Mucosa of rectum (tissue), 2 donors: ENCODE measurements at regions not wholly inside any gene's neighbourhood (a gene's known extent, or its start where the extent isn't known, plus 50 kb on each side); places are given as distances from the start of the nearest gene placed in this dataset.
A peak's percentile ranks its signal among the peaks of the same experiment; 100 is the strongest.
"Not testable (repeated sequence)": the region's sequence is repeated elsewhere in the genome, so short reads cannot be mapped to it uniquely, and the experiment has no call there.

Experiments used
- H3K27ac ChIP-seq, 2 donors: one replicate each; pipeline ENCODE4 v1.7.0; 2013; ENCODE audit warnings: inconsistent platforms in 2 of 2, low read depth in 2 of 2, low read length in 2 of 2
- H3K27me3 ChIP-seq, 2 donors: one replicate each; pipeline ENCODE4 v1.7.0; 2013; ENCODE audit warnings: low read length in 2 of 2; ENCODE audit not compliant: control insufficient read depth in 2 of 2, insufficient read depth in 2 of 2
- H3K36me3 ChIP-seq, 2 donors: one replicate each; pipeline ENCODE4 v1.7.0; 2013; ENCODE audit warnings: low read length in 2 of 2; ENCODE audit not compliant: control insufficient read depth in 2 of 2, insufficient read depth in 2 of 2
- H3K4me1 ChIP-seq, 2 donors: one replicate each; pipeline ENCODE4 v1.7.0; 2013; ENCODE audit warnings: low read length in 2 of 2, mild to moderate bottlenecking in 1 of 2; ENCODE audit not compliant: control insufficient read depth in 2 of 2, insufficient read depth in 2 of 2
- H3K4me3 ChIP-seq, 2 donors: one replicate each; pipeline ENCODE4 v1.7.0; 2013; ENCODE audit warnings: low read length in 2 of 2
- H3K9ac ChIP-seq, 2 donors: one replicate each; pipeline ENCODE4 v1.7.0; 2013; ENCODE audit warnings: low read length in 2 of 2, low read depth in 1 of 2, mild to moderate bottlenecking in 1 of 2
- H3K9me3 ChIP-seq, 2 donors: one replicate each; pipeline ENCODE4 v1.7.0; 2013; ENCODE audit warnings: low read length in 2 of 2; ENCODE audit not compliant: control insufficient read depth in 2 of 2
- donor health status: healthy.
- donor health status: Normal muscosa, but diverticular disease.

DNA sequence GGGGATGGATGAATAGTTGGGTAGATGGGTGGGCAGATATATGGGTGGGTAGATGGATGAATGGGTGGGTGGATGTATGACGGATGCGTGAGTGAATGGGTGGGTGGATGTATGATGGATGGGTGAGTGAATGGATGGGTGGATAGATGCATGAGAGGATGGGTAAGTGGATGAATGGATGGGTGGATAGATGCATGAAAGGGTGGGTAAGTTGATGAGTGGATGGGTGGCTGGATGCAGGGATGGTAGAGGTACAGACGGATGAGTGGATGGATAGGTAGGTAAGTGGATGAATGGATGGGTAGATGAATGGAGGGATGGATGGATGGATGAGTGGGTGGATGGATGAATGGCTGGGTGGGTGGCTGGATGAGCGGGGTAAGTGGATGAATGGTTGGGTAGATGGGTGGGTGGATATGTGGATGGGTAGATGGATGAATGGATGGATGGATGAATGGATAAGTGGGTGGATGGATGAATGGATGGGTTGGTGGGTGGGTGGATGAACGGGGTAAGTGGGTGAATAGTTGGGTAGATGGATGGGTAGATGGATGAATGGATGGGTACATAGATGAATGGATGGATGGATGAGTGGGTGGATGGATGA is 208.9 kb downstream of the NPIPB11 start:
- not testable (repeated sequence) for H3K36me3 ChIP-seq, H3K9me3 ChIP-seq, H3K27ac ChIP-seq, H3K4me1 ChIP-seq, H3K27me3 ChIP-seq, H3K9ac ChIP-seq, H3K4me3 ChIP-seq

DNA sequence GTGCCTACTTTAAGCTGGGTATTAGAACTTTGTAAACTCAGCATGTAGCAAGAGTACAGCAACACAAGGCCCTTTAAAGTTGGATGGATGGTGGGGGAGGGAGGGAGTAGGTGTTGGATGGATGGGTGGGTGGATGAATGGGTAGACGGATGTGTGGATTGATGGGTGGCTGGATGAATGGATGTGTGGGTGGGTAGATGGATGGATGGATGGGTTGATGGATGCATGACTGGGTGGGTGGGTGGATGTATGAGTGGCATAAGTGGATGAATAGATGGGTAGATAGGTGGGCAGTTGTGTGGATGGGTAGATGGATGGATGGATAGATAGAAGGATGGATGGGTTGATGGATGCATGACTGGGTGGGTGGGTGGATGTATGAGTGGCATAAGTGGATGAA is 209.8 kb downstream of the NPIPB11 start:
- H3K9me3 ChIP-seq, H3K9ac ChIP-seq, H3K27ac ChIP-seq, H3K36me3 ChIP-seq, H3K4me1 ChIP-seq, H3K4me3 ChIP-seq, H3K27me3 ChIP-seq: not testable (repeated sequence)

DNA sequence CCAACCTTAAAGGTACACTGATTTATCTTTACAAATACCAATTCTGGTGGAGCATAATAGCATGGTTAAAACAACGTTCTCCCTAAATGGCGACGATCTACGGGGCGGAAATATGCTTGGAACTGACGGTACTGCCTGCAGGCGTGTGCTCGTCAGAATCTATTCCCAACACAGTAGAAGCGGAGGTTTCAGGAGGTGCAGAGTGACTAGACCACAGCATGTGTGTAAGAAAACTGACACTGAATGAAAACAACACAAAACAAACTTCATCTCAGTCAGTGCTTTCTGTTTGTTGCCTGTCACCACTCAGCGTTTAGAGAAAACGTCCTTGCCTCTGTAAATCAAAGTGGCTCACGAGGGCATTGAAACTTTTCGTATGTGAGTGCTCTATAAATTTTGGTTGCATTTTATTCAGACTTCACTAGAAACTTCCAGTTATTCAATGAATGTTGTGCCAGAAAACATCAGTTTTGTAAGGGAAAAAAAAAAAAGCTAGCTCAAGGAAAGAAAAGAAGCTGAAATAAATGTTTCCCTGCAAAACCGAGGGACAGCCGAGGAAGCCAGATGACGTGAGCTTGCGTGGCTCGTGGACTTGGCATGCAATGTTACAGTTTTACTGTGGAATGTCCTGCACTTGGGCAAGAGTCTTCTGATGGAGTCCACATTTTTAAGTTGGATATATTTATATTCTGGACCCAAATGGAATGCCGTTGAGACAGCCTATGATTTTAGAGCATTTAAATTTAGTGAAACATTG is 210.4 kb downstream of the LAT start:
- not testable (repeated sequence) for H3K27me3 ChIP-seq
- H3K27ac ChIP-seq: peak overlapping the region in 1 of 2 donors; percentile 24

DNA sequence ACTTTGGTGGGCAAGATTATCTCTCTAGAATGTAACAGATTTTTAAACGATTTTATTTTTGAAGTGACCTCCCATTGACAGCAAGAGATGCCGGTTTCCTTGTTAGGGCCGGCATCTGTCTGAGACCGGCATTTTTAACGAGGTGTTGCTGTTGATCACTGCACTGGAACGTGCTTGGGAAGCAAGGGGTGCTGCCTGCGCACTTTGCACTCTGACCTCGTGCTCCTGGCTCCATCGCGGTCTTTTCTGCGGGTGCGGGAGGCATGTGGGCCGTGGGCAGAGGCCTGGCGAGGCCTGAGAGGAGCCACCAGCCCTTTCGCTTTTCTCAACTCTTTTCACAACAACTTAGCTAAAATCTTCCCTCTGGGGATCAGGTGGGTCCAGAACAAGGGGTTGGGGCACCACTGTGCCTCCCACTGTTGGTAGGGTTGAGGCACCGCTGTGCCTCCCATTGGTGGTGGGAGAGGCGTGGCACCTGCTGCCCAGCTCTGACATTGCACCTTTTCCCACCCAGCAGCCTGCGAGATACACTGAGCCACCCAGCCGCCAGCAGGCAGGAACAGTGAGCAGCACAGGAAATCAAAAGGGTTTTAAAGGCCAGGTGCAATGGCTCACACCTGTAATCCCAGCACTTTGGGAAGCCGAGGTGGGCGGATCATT is 209.5 kb downstream of the LAT start:
- H3K27ac ChIP-seq, H3K4me1 ChIP-seq, H3K4me3 ChIP-seq, H3K9me3 ChIP-seq, H3K36me3 ChIP-seq, H3K9ac ChIP-seq, H3K27me3 ChIP-seq: not testable (repeated sequence)

More for the DNA sequence above, 210.4 kb downstream of the LAT start:
- not testable (repeated sequence) for H3K9ac ChIP-seq, H3K4me1 ChIP-seq, H3K9me3 ChIP-seq, H3K36me3 ChIP-seq, H3K4me3 ChIP-seq

DNA sequence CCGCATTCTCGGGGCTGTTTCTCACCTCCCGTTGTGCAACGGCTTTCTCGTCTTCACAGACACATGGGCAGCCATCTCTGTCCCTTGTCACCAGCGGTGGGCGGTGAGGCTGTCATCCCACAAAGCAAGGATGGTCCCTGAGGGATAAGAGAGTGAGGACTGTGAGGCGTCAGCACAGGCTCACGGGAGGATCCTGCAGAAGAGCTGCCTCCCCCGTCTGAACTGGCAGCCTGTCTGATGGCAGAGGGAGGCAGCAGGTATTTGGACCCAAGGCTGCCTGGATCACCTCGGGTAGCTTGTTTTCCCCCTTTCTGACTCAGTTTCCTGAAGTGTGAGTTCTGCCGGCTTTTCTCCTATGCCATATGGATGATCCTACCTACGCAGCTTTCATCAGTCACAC is 208.8 kb downstream of the LAT start:
- H3K27me3 ChIP-seq, H3K4me3 ChIP-seq, H3K9me3 ChIP-seq, H3K36me3 ChIP-seq, H3K27ac ChIP-seq, H3K4me1 ChIP-seq, H3K9ac ChIP-seq: not testable (repeated sequence)

DNA sequence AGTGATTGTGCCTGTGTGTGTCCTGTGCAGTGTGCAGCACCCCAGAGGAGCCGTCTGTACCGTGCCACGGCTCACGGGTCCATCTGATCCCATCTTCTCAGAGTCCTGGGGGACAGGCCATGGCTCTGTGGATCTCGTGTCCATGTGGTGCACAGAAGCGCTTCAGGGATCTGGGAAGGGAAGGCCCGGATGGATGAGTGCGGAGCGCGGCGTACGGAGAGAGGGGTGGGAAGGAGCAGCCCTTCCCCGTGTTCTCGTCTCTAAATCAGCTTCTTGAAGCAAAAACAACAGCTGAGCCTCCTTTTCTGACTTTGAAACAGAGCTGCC is 208.4 kb downstream of the LAT start:
- H3K27me3 ChIP-seq, H3K4me3 ChIP-seq, H3K4me1 ChIP-seq, H3K9me3 ChIP-seq, H3K9ac ChIP-seq, H3K27ac ChIP-seq, H3K36me3 ChIP-seq: not testable (repeated sequence)

DNA sequence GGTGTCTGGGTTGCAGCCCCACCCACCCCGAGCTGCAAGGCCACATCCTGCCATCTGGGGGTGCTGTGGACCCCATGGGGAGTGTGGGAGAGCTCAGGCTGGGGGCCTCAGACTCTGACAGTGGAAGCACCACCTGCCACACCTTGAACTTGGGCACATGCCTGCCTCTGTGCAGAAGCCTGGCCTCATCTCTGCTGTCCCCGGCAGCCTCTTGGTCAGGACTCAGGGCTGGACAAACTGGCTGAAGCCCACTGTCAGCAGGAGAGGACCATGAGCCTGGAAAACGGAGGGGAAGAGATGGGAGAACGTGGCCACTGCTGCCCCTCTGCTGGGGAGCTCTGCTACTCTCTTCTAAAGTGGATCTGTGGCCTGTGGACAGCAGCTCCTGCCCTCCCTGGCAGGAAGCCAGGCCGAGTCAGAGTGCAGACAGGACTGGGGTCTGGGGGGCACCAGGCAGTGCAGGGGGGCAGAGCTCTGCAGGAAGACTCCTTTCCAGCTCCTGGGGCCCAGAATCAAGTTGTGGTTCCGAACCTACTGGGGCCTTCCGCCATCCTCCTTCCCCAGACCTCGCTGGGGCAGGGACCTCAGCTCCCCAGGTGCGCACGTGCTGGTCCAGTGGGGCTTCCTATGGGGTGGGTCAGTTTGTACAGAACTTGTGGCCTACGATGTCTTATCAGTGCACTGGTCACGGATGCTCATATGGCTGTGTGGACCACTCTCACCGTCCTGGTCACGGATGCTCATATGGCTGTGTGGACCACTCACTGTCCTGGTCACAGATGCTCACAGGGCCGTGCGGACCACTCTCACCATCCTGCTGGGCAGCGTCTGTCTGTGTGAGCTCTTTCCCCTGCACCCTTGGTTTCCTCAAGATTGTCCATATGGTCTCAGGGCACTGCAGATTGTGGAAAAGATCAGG is 207.7 kb downstream of the LAT start:
- Histone ChIP-seq H3K27ac (no peak overlapping the region), H3K9ac (no peak overlapping the region), H3K36me3 (no peaks in the 10 kb centered on the region), H3K4me1 (no peaks in the 10 kb centered on the region), H3K27me3 (no peaks in the 10 kb centered on the region), H3K4me3 (no peak overlapping the region), H3K9me3 (no peaks in the 10 kb centered on the region)

DNA sequence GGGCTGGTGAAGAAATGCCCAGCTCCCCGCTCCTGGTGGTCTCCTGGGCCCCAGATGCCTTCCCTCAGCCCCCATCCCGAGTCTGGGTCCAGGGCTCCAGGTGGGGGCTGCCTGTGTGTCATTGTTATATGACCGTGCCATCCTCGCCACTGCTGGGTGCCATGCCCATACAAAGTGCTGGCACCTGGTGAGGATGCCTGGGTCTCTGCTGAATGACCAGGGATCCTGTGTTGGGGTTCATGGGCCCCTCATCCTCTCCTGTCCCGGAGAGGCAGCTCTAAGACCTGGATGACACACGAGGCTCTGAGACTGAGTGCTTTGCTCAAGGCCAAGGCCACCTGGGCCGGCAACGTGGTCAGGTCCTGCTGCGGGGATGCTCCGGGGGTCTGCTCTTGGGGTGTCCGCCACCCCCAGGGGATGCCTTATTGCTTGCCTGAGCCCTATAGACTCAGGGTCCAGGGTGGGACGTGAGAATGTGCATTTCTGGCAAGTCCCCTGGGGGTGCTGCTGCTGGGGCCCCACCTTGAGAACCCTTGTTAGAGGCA is 206.9 kb downstream of the LAT start:
- H3K9me3 ChIP-seq: not testable (repeated sequence)

DNA sequence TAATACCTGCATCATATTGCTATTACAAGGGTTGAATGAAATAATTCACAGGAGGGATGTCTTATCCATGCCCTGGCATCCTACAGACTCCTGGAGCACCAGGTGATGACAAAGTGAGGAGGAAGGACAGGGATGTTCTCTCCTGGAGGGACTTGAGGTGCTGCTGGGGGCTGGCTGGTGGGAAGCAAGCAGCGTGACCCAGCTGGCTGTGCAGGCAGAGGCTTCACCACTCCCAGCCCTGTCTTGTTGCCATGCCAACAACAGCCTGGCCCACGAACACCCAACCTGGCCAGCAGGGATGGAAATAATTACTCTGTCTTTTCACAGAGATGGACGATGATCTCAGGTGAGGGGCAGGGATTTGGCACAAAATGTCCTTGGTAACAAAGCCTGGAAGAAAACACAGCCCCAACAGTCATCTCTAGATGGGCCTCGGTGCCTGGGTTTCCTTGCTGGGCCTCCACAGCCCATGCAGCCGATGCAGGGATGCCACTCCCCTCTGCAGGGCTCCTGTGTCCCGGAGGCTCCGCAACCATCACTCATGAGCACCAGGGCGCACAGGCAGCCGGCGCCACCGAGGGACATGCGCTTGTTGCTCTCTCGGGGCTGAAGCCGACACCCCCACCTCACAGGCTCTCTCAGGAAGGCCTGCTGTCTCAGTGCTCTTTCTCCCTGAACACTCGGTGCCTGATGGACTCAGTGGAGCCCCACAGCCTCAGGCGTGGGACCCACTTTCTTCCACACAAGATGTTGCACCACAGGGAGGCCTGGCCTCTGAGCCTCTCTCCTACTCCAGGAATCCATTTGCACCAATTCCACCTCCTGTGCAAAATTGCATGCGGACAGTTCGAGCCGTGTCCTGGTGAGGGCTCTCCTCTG is 205.9 kb downstream of the LAT start:
- not testable (repeated sequence) for H3K27me3 ChIP-seq, H3K4me1 ChIP-seq, H3K4me3 ChIP-seq, H3K36me3 ChIP-seq, H3K27ac ChIP-seq, H3K9ac ChIP-seq, H3K9me3 ChIP-seq

More for the DNA sequence above, 206.9 kb downstream of the LAT start:
- not testable (repeated sequence) for H3K27me3 ChIP-seq, H3K4me3 ChIP-seq, H3K36me3 ChIP-seq, H3K9ac ChIP-seq, H3K4me1 ChIP-seq, H3K27ac ChIP-seq
